ENCODE measurements at regions not wholly inside any gene's neighbourhood (a gene's known extent, or its start where the extent isn't known, plus 50 kb on each side); places are given as distances from the start of the nearest gene placed in this dataset.

GRCh38 chr1:209457401-209458125, 126.0 kb upstream of the CAMK1G start:
- Mint-ChIP-seq H3K4me1 (peaks cover 39% of the 10 kb centered on the region), H3K9me3 (peaks cover 27% of the 10 kb centered on the region), H3K4me3 (no peak overlapping the region), H3K27ac (no peak overlapping the region), H3K36me3 (ENCODE audit: low read depth) (peaks cover 43% of the 10 kb centered on the region), H3K27me3 (ENCODE audit: insufficient read depth) (peaks cover 2% of the 10 kb centered on the region)
- Histone ChIP-seq H3K9me3 (ENCODE audit: control insufficient read depth, low read length) (peaks cover 28% of the 10 kb centered on the region), H3K27me3 (ENCODE audit: control insufficient read depth, insufficient read depth, low read length, poor library complexity, severe bottlenecking) (no peaks in the 10 kb centered on the region), H3K36me3 (ENCODE audit: control insufficient read depth, insufficient read depth, low read length) (no peaks in the 10 kb centered on the region), H3K9ac (ENCODE audit: extremely low read depth, low read length, poor library complexity, severe bottlenecking) (no peak overlapping the region), H3K4me3 (ENCODE audit: low read length) (no peak overlapping the region), H3K4me1 (ENCODE audit: control insufficient read depth, insufficient read depth, low read length) (peaks cover 11% of the 10 kb centered on the region), H3K27ac (ENCODE audit: low read depth, low read length) (peak overlapping the region; percentile 9)
- no peak for DNase-seq
- TF ChIP-seq, protein P1, sequence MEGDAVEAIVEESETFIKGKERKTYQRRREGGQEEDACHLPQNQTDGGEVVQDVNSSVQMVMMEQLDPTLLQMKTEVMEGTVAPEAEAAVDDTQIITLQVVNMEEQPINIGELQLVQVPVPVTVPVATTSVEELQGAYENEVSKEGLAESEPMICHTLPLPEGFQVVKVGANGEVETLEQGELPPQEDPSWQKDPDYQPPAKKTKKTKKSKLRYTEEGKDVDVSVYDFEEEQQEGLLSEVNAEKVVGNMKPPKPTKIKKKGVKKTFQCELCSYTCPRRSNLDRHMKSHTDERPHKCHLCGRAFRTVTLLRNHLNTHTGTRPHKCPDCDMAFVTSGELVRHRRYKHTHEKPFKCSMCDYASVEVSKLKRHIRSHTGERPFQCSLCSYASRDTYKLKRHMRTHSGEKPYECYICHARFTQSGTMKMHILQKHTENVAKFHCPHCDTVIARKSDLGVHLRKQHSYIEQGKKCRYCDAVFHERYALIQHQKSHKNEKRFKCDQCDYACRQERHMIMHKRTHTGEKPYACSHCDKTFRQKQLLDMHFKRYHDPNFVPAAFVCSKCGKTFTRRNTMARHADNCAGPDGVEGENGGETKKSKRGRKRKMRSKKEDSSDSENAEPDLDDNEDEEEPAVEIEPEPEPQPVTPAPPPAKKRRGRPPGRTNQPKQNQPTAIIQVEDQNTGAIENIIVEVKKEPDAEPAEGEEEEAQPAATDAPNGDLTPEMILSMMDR (conservative IDR thresholded peaks at IDR 0.05) = no peak
- 95 to 100% methylated on average over 6 of the region's 6 CpGs for WGBS, 2 experiments (ENCODE audit: insufficient coverage in 1 of 2, insufficient read length in 1 of 2)

GRCh38 chr1:209458921-209459320, 124.6 kb upstream of the CAMK1G start:
- TF ChIP-seq, protein P1 (conservative IDR thresholded peaks at IDR 0.05) = no peak
- no peak overlapping the region for H3K27ac ChIP-seq (ENCODE audit: low read depth, low read length)
- WGBS, 2 experiments (ENCODE audit: insufficient coverage in 1 of 2, insufficient read length in 1 of 2) = 96% methylated on average over 3 of the region's 3 CpGs
- no peak overlapping the region for H3K4me3 ChIP-seq (ENCODE audit: low read length)
- no peak overlapping the region for H3K9ac ChIP-seq (ENCODE audit: extremely low read depth, low read length, poor library complexity, severe bottlenecking)
- Mint-ChIP-seq H3K4me3 (no peak overlapping the region), H3K27ac (no peak overlapping the region), H3K27me3 (ENCODE audit: insufficient read depth) (peaks cover 2% of the 10 kb centered on the region), H3K36me3 (ENCODE audit: low read depth) (peaks cover 39% of the 10 kb centered on the region), H3K9me3 (peaks cover 38% of the 10 kb centered on the region), H3K4me1 (peaks cover 29% of the 10 kb centered on the region)
- H3K4me1 ChIP-seq (ENCODE audit: control insufficient read depth, insufficient read depth, low read length) = peaks cover 10% of the 10 kb centered on the region
- DNase-seq = no peak
- H3K9me3 ChIP-seq (ENCODE audit: control insufficient read depth, low read length) = peaks cover 38% of the 10 kb centered on the region
- H3K27me3 ChIP-seq (ENCODE audit: control insufficient read depth, insufficient read depth, low read length, poor library complexity, severe bottlenecking) = no peaks in the 10 kb centered on the region
- no peaks in the 10 kb centered on the region for H3K36me3 ChIP-seq (ENCODE audit: control insufficient read depth, insufficient read depth, low read length)

GRCh38 chr1:209461168-209461567, 122.3 kb upstream of the CAMK1G start:
- Histone ChIP-seq H3K9me3 (ENCODE audit: control insufficient read depth, low read length) (peaks cover 43% of the 10 kb centered on the region), H3K27me3 (ENCODE audit: control insufficient read depth, insufficient read depth, low read length, poor library complexity, severe bottlenecking) (no peaks in the 10 kb centered on the region), H3K4me3 (ENCODE audit: low read length) (peak overlapping the region; percentile 5), H3K9ac (ENCODE audit: extremely low read depth, low read length, poor library complexity, severe bottlenecking) (no peak overlapping the region), H3K4me1 (ENCODE audit: control insufficient read depth, insufficient read depth, low read length) (no peaks in the 10 kb centered on the region), H3K27ac (ENCODE audit: low read depth, low read length) (no peak overlapping the region), H3K36me3 (ENCODE audit: control insufficient read depth, insufficient read depth, low read length) (no peaks in the 10 kb centered on the region)
- Mint-ChIP-seq H3K27ac (no peak overlapping the region), H3K36me3 (ENCODE audit: low read depth) (peaks cover 32% of the 10 kb centered on the region), H3K4me1 (peaks cover 12% of the 10 kb centered on the region), H3K4me3 (no peak overlapping the region), H3K9me3 (peaks cover 43% of the 10 kb centered on the region), H3K27me3 (ENCODE audit: insufficient read depth) (peaks cover 2% of the 10 kb centered on the region)
- TF ChIP-seq, protein P1 (conservative IDR thresholded peaks at IDR 0.05) = no peak
- DNase-seq = no peak

Measured in endodermal cell (in vitro differentiated cells).